ENCODE measurements at regions not wholly inside any gene's neighbourhood (a gene's known extent, or its start where the extent isn't known, plus 50 kb on each side); places are given as distances from the start of the nearest gene placed in this dataset.

GRCh38 chr2:238613610-238614009 lies 186.9 kb downstream of the ASB1 start:
- no peak for TF ChIP-seq CTCF (conservative IDR thresholded peaks at IDR 0.05; ENCODE audit: low read length)
- TF ChIP-seq EZH2phosphoT487 (IDR thresholded peaks at IDR 0.05; ENCODE audit: borderline replicate concordance, low read depth, low read length) = no peak

Data from OCI-LY7 (cell line).